Epithelial cell of esophagus (primary cell): ENCODE measurements at regions not wholly inside any gene's neighbourhood (a gene's known extent, or its start where the extent isn't known, plus 50 kb on each side); places are given as distances from the start of the nearest gene placed in this dataset.

Source experiments
- DNase-seq: peaks from one replicate; pipeline ENCODE4 v3.0.0; 2010; ENCODE audit warnings: low read depth
- H3K4me3 ChIP-seq: 2 replicates; pipeline ENCODE4 v1.5.1; 2011; ENCODE audit warnings: mild to moderate bottlenecking, low read length, control low read depth
- CTCF ChIP-seq: IDR thresholded peaks from 2 replicates; pipeline ENCODE4 v1.5.1; 2011; ENCODE audit warnings: low read depth, mild to moderate bottlenecking, low read length, control low read depth, inconsistent platforms; ENCODE audit not compliant: insufficient read depth; ENCODE audit errors: missing control alignments

GRCh38 chr20:22407237-22408193, 176.9 kb downstream of the FOXA2 start:
- no peak for TF ChIP-seq CTCF
- DNase-seq: no peak
- no peak overlapping the region for H3K4me3 ChIP-seq

GRCh38 chr20:22404419-22405170, 179.8 kb downstream of the FOXA2 start:
- no peak overlapping the region for H3K4me3 ChIP-seq
- no peak for TF ChIP-seq CTCF

GRCh38 chr20:22403632-22404361, 180.6 kb downstream of the FOXA2 start:
- DNase-seq: no peak
- no peak for TF ChIP-seq CTCF
- no peak overlapping the region for H3K4me3 ChIP-seq

More at GRCh38 chr20:22404419-22405170, 179.8 kb downstream of the FOXA2 start:
- DNase-seq: peak; percentile 9

GRCh38 chr20:22403022-22403631, 181.2 kb downstream of the FOXA2 start:
- DNase-seq: peak; percentile 73
- no peak for TF ChIP-seq CTCF
- H3K4me3 ChIP-seq: no peak overlapping the region

GRCh38 chr20:22402550-22402949, 181.8 kb downstream of the FOXA2 start:
- no peak overlapping the region for H3K4me3 ChIP-seq
- no peak for DNase-seq
- TF ChIP-seq CTCF: no peak

GRCh38 chr20:22400440-22400839, 183.9 kb downstream of the FOXA2 start:
- H3K4me3 ChIP-seq: no peak overlapping the region
- DNase-seq: no peak
- no peak for TF ChIP-seq CTCF
